ENCODE measurements at regions not wholly inside any gene's neighbourhood (a gene's known extent, or its start where the extent isn't known, plus 50 kb on each side); places are given as distances from the start of the nearest gene placed in this dataset.

DNA sequence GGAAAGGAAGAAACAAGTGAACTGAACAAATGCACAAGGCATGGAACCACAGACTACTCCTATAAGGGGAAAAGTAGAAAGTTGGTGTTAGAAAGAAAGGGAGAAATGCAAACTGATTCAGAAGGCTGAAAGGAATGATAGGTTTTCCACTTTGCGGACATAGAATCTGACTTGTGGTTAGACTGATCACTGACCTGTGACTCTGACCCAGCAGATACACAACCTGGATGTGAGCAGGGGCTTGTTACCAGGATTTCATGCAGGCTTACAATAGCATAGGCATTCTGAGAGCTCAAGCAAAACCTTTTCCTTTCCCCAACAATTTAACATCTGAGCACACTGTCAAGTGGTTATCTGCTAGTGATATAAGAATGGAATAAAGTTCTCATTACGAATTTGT lies 237.0 kb upstream of the CDH20 start:
- Histone ChIP-seq H3K4me1 (ENCODE audit: control insufficient read depth in 1 of 2, insufficient read depth in 2 of 2, low read length in 2 of 2) (no peaks in the 10 kb centered on the region), H3K9me3 (ENCODE audit: control insufficient read depth in 1 of 2, low read length in 2 of 2) (no peaks in the 10 kb centered on the region), H3K36me3 (ENCODE audit: control insufficient read depth in 1 of 2, insufficient read depth in 2 of 2, low read length in 2 of 2) (no peaks in the 10 kb centered on the region), H3K27ac (ENCODE audit: low read depth, low read length) (no peak overlapping the region), H3K9ac (ENCODE audit: low read depth in 1 of 2, low read length in 2 of 2) (no peak overlapping the region), H3K4me3 (ENCODE audit: low read depth in 1 of 2, low read length in 2 of 2) (no peak overlapping the region), H3K27me3 (ENCODE audit: control insufficient read depth in 1 of 2, insufficient read depth in 2 of 2, low read length in 2 of 2) (no peaks in the 10 kb centered on the region)

DNA sequence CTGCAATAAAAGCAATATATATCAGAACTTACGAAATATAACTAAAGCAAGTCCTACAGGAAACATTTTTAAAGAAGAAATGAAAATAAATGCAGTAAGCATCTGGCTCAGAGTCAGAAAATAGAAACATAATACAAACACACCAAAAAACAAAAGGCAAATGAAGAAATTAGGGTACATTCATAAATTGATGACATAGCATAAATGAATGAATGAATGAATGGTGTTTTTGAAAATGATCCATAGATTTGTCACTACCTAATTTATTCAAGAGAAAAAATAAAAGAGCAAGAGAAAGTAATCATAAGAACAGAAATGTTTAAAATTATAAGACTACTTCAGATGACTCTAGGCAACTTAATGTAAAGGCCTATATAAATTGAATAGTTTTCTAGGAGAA lies 226.1 kb upstream of the CDH20 start:
- no peaks in the 10 kb centered on the region for H3K4me1 ChIP-seq (ENCODE audit: control insufficient read depth in 1 of 2, insufficient read depth in 2 of 2, low read length in 2 of 2)
- no peak overlapping the region for H3K9ac ChIP-seq (ENCODE audit: low read depth in 1 of 2, low read length in 2 of 2)
- H3K36me3 ChIP-seq (ENCODE audit: control insufficient read depth in 1 of 2, insufficient read depth in 2 of 2, low read length in 2 of 2): no peaks in the 10 kb centered on the region
- no peaks in the 10 kb centered on the region for H3K9me3 ChIP-seq (ENCODE audit: control insufficient read depth in 1 of 2, low read length in 2 of 2)
- no peak overlapping the region for H3K27ac ChIP-seq (ENCODE audit: low read depth, low read length)
- H3K27me3 ChIP-seq (ENCODE audit: control insufficient read depth in 1 of 2, insufficient read depth in 2 of 2, low read length in 2 of 2): no peaks in the 10 kb centered on the region
- no peak overlapping the region for H3K4me3 ChIP-seq (ENCODE audit: low read depth in 1 of 2, low read length in 2 of 2)

DNA sequence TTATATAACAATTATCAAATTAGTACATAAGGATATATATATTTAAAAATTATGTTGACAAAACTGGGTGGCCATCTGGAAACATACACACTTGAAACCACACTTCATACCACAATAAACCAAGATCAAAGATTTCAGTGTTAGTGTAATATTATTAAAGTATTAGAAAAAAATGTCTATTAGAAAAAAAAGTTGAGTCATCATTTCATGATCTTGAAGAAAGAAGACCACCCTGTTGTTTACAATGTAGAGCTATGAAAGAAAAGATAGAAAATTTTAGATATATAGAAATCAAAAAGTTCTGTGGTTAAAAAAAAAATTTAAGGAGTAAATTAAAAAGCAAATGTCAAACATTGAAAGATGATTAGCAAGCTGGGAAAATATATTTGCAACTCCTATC lies 224.5 kb upstream of the CDH20 start:
- no peak overlapping the region for H3K9ac ChIP-seq (ENCODE audit: low read depth in 1 of 2, low read length in 2 of 2)
- H3K36me3 ChIP-seq (ENCODE audit: control insufficient read depth in 1 of 2, insufficient read depth in 2 of 2, low read length in 2 of 2): no peaks in the 10 kb centered on the region
- no peak overlapping the region for H3K27ac ChIP-seq (ENCODE audit: low read depth, low read length)
- H3K4me1 ChIP-seq (ENCODE audit: control insufficient read depth in 1 of 2, insufficient read depth in 2 of 2, low read length in 2 of 2): no peaks in the 10 kb centered on the region
- no peaks in the 10 kb centered on the region for H3K9me3 ChIP-seq (ENCODE audit: control insufficient read depth in 1 of 2, low read length in 2 of 2)
- no peak overlapping the region for H3K4me3 ChIP-seq (ENCODE audit: low read depth in 1 of 2, low read length in 2 of 2)
- no peaks in the 10 kb centered on the region for H3K27me3 ChIP-seq (ENCODE audit: control insufficient read depth in 1 of 2, insufficient read depth in 2 of 2, low read length in 2 of 2)

DNA sequence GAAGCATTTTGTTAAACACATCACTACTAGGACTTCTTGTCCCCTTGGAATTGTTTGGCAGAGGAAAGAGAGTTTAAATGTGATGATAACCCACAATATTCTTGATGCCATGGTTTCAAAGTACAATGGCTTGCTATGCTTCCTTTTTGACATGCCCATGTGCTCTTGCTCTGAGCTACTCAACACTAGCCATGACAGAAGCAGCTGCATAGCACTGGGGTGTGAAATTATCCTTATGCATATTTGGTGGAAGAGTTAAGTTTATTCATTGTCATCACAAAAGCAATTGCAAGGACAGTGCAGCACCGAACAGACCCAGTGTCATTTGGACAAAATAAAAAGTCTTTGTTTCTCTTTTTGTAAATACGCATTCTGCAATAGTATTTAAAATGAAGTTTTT lies 209.9 kb upstream of the CDH20 start:
- H3K4me1 ChIP-seq (ENCODE audit: control insufficient read depth in 1 of 2, insufficient read depth in 2 of 2, low read length in 2 of 2): no peaks in the 10 kb centered on the region
- H3K9me3 ChIP-seq (ENCODE audit: control insufficient read depth in 1 of 2, low read length in 2 of 2): no peaks in the 10 kb centered on the region
- no peaks in the 10 kb centered on the region for H3K27me3 ChIP-seq (ENCODE audit: control insufficient read depth in 1 of 2, insufficient read depth in 2 of 2, low read length in 2 of 2)
- no peak overlapping the region for H3K27ac ChIP-seq (ENCODE audit: low read depth, low read length)
- H3K9ac ChIP-seq (ENCODE audit: low read depth in 1 of 2, low read length in 2 of 2): no peak overlapping the region
- no peak overlapping the region for H3K4me3 ChIP-seq (ENCODE audit: low read depth in 1 of 2, low read length in 2 of 2)
- no peaks in the 10 kb centered on the region for H3K36me3 ChIP-seq (ENCODE audit: control insufficient read depth in 1 of 2, insufficient read depth in 2 of 2, low read length in 2 of 2)

DNA sequence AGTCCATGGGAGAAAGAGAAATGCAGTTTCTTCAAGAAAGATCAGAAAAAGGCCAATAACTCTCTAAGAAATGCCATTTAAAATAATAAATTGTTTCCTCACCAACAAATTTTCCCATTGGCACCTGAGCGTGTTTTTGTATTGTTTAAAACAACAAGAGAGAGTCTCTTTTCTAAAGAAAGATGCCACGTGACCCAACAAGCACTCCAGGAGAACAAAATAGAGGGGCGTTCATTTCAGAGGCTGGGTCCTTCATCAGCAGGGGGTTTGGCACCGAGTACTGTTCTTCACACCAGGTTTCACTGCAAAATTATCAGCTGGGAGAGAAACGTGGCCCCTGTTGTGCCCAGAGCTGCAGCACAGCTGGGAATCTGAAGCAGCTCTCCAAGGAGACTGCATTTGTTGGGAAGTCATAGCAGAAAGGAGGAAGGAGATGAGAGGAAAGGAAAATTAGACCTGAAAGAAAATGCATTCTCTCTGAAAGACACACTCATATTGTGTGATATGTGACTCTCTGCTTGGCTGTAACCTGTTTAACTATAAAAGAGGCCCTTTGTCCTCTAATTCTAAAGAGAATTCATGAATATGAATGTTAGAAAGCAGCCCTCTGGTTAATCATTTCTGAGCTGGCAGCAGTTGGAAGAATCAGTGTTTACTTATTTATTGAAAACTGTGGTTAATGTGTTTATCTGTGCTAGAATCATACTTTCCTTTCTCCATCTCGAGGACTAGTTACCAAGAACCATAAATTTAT lies 205.3 kb upstream of the CDH20 start:
- Histone ChIP-seq H3K4me3 (ENCODE audit: low read depth in 1 of 2, low read length in 2 of 2) (no peak overlapping the region), H3K27me3 (ENCODE audit: control insufficient read depth in 1 of 2, insufficient read depth in 2 of 2, low read length in 2 of 2) (no peaks in the 10 kb centered on the region), H3K27ac (ENCODE audit: low read depth, low read length) (no peak overlapping the region), H3K9me3 (ENCODE audit: control insufficient read depth in 1 of 2, low read length in 2 of 2) (no peaks in the 10 kb centered on the region), H3K4me1 (ENCODE audit: control insufficient read depth in 1 of 2, insufficient read depth in 2 of 2, low read length in 2 of 2) (no peaks in the 10 kb centered on the region), H3K36me3 (ENCODE audit: control insufficient read depth in 1 of 2, insufficient read depth in 2 of 2, low read length in 2 of 2) (no peaks in the 10 kb centered on the region), H3K9ac (ENCODE audit: low read depth in 1 of 2, low read length in 2 of 2) (no peak overlapping the region)

DNA sequence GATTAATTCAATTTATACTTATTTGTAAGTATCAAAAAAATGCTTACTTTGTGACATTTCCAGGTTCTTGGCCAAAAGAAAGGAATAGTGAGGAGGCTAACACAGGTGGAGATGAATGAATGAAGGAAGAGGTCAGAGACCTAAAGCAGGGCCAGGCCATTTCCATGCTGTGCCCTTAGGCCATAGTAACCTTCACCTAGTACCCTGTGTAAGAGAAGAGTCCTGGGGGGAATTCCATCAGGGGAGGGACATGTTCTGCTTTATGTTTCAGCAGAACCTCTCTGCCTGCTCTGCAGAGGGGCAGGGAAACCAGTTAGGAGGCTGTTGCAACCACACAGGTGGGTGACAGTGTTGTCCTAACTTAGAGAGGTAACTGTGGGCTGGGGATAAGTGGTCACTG lies 204.2 kb upstream of the CDH20 start:
- H3K27me3 ChIP-seq (ENCODE audit: control insufficient read depth in 1 of 2, insufficient read depth in 2 of 2, low read length in 2 of 2): no peaks in the 10 kb centered on the region
- no peaks in the 10 kb centered on the region for H3K9me3 ChIP-seq (ENCODE audit: control insufficient read depth in 1 of 2, low read length in 2 of 2)
- no peaks in the 10 kb centered on the region for H3K4me1 ChIP-seq (ENCODE audit: control insufficient read depth in 1 of 2, insufficient read depth in 2 of 2, low read length in 2 of 2)
- no peak overlapping the region for H3K27ac ChIP-seq (ENCODE audit: low read depth, low read length)
- no peak overlapping the region for H3K4me3 ChIP-seq (ENCODE audit: low read depth in 1 of 2, low read length in 2 of 2)
- no peaks in the 10 kb centered on the region for H3K36me3 ChIP-seq (ENCODE audit: control insufficient read depth in 1 of 2, insufficient read depth in 2 of 2, low read length in 2 of 2)
- H3K9ac ChIP-seq (ENCODE audit: low read depth in 1 of 2, low read length in 2 of 2): no peak overlapping the region

DNA sequence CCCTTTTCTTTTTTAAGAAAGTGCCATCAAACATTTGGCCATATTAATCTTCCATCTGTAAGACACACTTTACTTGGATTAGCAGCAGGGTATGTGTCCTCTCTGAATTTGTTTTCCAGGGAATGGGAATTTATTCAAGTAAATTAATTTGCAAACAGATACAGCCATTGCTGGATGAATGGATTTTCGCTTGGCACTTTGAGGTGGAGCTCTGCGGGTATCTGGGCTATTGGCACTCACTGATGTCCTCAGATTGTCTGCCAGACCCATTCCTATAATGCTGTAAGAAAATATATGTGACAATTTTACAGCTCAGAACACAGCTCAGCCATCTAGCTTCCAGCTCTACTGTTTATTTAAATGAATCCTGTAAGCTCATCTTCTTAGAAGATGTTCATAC lies 201.2 kb upstream of the CDH20 start:
- Histone ChIP-seq H3K27ac (ENCODE audit: low read depth, low read length) (no peak overlapping the region), H3K36me3 (ENCODE audit: control insufficient read depth in 1 of 2, insufficient read depth in 2 of 2, low read length in 2 of 2) (no peaks in the 10 kb centered on the region), H3K4me3 (ENCODE audit: low read depth in 1 of 2, low read length in 2 of 2) (no peak overlapping the region), H3K4me1 (ENCODE audit: control insufficient read depth in 1 of 2, insufficient read depth in 2 of 2, low read length in 2 of 2) (no peaks in the 10 kb centered on the region), H3K9ac (ENCODE audit: low read depth in 1 of 2, low read length in 2 of 2) (no peak overlapping the region), H3K9me3 (ENCODE audit: control insufficient read depth in 1 of 2, low read length in 2 of 2) (no peaks in the 10 kb centered on the region), H3K27me3 (ENCODE audit: control insufficient read depth in 1 of 2, insufficient read depth in 2 of 2, low read length in 2 of 2) (no peaks in the 10 kb centered on the region)

DNA sequence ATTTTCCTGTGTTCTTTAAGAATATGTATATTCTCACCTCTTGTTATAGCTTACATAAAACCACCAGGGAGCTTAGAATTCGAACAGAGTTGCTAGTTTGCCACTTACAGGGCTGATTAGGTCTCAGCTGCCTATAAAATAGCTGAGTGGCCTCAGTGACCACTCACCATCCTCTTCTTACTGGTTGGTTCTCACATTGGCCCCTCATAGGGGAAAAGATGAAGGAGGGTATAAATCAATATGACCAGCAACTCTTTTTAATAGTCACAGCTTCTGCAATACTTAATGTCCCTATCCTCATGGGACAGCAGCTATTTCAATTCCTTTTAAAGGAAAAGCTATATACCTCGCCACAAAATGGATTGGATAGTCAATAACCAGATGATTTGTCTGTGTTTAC lies 199.4 kb upstream of the CDH20 start:
- no peaks in the 10 kb centered on the region for H3K27me3 ChIP-seq (ENCODE audit: control insufficient read depth in 1 of 2, insufficient read depth in 2 of 2, low read length in 2 of 2)
- H3K4me3 ChIP-seq (ENCODE audit: low read depth in 1 of 2, low read length in 2 of 2): no peak overlapping the region
- no peaks in the 10 kb centered on the region for H3K9me3 ChIP-seq (ENCODE audit: control insufficient read depth in 1 of 2, low read length in 2 of 2)
- no peak overlapping the region for H3K27ac ChIP-seq (ENCODE audit: low read depth, low read length)
- H3K9ac ChIP-seq (ENCODE audit: low read depth in 1 of 2, low read length in 2 of 2): no peak overlapping the region
- H3K36me3 ChIP-seq (ENCODE audit: control insufficient read depth in 1 of 2, insufficient read depth in 2 of 2, low read length in 2 of 2): no peaks in the 10 kb centered on the region
- no peaks in the 10 kb centered on the region for H3K4me1 ChIP-seq (ENCODE audit: control insufficient read depth in 1 of 2, insufficient read depth in 2 of 2, low read length in 2 of 2)

DNA sequence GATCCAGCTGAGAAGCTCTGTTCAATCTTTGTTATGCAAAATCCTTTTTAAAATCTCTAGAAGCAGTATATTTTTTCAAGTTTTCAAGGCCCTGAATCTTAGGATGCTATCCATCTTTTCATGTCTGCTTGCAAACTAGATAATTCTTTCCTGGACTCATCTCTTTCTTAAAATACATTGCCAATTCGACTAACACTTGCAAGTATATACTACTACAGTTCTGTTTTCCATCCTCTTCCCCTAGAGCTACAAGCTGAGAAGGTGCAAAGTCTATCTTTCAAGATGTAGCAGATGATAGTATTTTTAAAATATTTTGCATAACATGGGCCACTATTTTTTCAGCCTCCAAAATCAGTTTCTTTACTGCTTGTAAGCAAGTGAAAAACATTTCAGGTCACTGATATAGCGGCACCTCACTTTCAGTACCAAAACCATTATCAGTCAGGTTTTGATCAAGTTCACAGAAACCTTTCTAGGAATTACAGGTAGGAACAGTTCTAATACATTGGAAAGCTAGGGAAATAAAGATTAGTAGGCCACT lies 196.4 kb upstream of the CDH20 start:
- Histone ChIP-seq H3K9me3 (ENCODE audit: control insufficient read depth in 1 of 2, low read length in 2 of 2) (no peaks in the 10 kb centered on the region), H3K9ac (ENCODE audit: low read depth in 1 of 2, low read length in 2 of 2) (no peak overlapping the region), H3K4me3 (ENCODE audit: low read depth in 1 of 2, low read length in 2 of 2) (no peak overlapping the region), H3K27ac (ENCODE audit: low read depth, low read length) (no peak overlapping the region), H3K4me1 (ENCODE audit: control insufficient read depth in 1 of 2, insufficient read depth in 2 of 2, low read length in 2 of 2) (no peaks in the 10 kb centered on the region), H3K27me3 (ENCODE audit: control insufficient read depth in 1 of 2, insufficient read depth in 2 of 2, low read length in 2 of 2) (no peaks in the 10 kb centered on the region), H3K36me3 (ENCODE audit: control insufficient read depth in 1 of 2, insufficient read depth in 2 of 2, low read length in 2 of 2) (no peaks in the 10 kb centered on the region)

DNA sequence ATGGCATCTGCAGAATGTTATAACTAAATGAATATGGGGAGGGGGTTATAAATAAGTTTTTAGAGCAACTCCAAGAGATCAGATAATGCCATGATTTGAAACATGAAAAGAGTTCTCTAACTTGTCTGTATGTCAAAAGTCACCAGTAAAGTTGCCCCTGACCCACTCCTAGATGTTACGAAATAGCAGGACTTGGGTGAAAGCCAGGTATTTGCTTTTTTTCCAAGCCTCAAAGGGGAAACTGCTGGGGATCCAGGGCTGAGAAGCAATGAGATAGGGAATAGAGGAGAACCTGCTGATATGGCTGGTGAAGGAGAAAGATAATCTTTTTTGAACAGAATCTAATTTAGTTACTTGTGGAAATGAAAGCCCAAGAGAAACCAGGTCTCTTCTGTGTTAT lies 191.5 kb upstream of the CDH20 start:
- Histone ChIP-seq H3K4me3 (ENCODE audit: low read depth in 1 of 2, low read length in 2 of 2) (no peak overlapping the region), H3K4me1 (ENCODE audit: control insufficient read depth in 1 of 2, insufficient read depth in 2 of 2, low read length in 2 of 2) (no peaks in the 10 kb centered on the region), H3K9me3 (ENCODE audit: control insufficient read depth in 1 of 2, low read length in 2 of 2) (no peaks in the 10 kb centered on the region), H3K36me3 (ENCODE audit: control insufficient read depth in 1 of 2, insufficient read depth in 2 of 2, low read length in 2 of 2) (no peaks in the 10 kb centered on the region), H3K27ac (ENCODE audit: low read depth, low read length) (no peak overlapping the region), H3K9ac (ENCODE audit: low read depth in 1 of 2, low read length in 2 of 2) (no peak overlapping the region), H3K27me3 (ENCODE audit: control insufficient read depth in 1 of 2, insufficient read depth in 2 of 2, low read length in 2 of 2) (no peaks in the 10 kb centered on the region)
